HG03575 (cell line): ENCODE measurements at regions not wholly inside any gene's neighbourhood (a gene's known extent, or its start where the extent isn't known, plus 50 kb on each side); places are given as distances from the start of the nearest gene placed in this dataset.
A peak's percentile ranks its signal among the peaks of the same experiment; 100 is the strongest.

Experiments
- ATAC-seq: cut with Tn5 transposase; IDR thresholded peaks from one replicate; pipeline ENCODE4 v1.9.1; 2021; ENCODE audit not compliant: unreplicated experiment, insufficient number of reproducible peaks, low FRiP score; ENCODE audit errors: extremely low read depth

DNA sequence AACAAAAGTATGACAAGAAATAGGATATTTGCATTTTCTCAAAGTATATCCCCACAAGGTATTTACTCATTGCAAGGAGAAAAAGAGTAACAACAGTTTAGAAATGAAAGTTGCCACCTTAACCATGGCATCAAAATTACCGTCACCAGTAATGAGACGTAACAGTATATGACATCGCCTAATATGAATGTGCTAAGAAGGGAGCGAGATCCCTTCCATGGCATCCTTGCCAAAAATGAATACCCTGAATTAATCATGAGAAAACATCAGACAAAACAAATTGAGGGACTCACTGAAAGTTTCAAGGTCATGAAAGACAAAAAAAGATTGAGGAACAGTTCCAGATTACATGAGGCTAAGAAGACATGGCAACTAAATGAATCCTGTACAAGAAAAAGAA, 78.9 kb upstream of the MROH9 start:
- no peak for ATAC-seq

- ATAC-seq, result no peak
Measured at GRCh38 chr1:170857955-170858354, 77.4 kb upstream of the MROH9 start.

GRCh38 chr1:170863621-170864020, 71.7 kb upstream of the MROH9 start:
- ATAC-seq, result no peak

GRCh38 chr1:170864238-170864637, 71.1 kb upstream of the MROH9 start:
- no peak for ATAC-seq

- no peak for ATAC-seq
Measured at GRCh38 chr1:170864876-170865538, 70.3 kb upstream of the MROH9 start.

DNA sequence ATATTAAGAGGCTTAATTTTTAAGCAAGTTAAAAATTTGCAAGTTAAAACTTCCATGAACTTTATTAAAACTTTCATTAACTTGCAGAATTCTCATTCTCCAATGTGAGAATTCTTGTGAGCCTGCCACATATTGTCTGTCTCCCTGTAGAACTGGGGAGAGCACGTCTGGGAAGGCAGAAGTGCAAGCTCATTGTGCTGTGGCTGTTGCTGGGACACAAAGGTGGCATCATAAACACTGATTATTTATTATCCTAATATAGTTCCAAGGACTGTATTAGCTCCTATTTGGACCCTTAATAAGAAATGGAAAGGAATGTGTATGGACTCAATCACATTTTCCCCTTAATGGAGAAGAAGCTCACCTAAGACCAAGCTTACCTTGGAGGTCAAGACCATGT, 68.7 kb upstream of the MROH9 start:
- ATAC-seq, result no peak

- no peak for ATAC-seq
Measured at GRCh38 chr1:170871868-170872267, 63.5 kb upstream of the MROH9 start.

DNA sequence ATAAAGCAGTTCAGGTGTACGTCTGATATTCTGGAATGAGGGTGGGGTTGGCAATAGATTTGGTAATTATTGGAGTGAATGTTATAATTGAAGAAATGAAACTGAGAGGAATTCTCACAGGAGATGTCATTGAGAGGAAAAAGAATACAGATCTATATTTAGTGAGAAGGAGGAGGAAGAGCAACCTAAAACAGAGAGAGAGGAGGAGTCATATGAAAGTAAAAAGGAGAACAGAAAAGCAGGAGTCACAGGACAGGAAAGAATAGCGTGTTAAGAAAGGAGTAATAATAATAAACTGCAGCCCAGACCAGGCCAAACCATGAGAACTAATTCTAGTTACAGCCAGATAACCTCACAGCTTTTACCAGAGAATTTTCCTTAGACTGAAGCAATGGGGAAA, 62.7 kb upstream of the MROH9 start:
- ATAC-seq, result peak; percentile 86

DNA sequence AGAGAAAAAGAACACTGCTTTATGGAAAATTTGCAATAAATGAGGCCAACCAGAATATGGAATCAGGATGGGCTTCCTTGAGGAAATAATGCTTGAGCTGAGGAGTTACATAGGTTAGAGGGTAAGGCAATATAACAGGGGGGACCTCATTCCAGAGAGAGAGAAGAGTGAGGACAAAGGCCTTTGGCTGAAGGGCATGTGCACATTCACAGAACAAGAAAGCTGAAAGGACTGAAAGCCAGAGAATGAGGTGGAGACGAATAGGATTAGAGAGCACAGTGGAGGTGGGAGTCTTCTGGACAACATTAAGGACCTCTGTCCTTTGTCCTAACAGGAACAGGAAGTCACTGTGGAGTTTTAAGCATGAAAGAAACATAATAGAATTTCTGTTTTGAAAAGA, 60.7 kb upstream of the MROH9 start:
- no peak for ATAC-seq

GRCh38 chr1:170881268-170882265, 53.8 kb upstream of the MROH9 start:
- no peak for ATAC-seq
